ENCODE measurements at regions not wholly inside any gene's neighbourhood (a gene's known extent, or its start where the extent isn't known, plus 50 kb on each side); places are given as distances from the start of the nearest gene placed in this dataset.

GRCh38 chr1:182262425-182262824 is 129.2 kb downstream of the GLUL start:
- peaks cover 24 to 45% of the 10 kb centered on the region in 2 experiments for H3K4me1 ChIP-seq (replicated peaks in 1 of 2; ENCODE audit: control insufficient read depth in 2 of 2, insufficient read depth in 2 of 2, low read length in 2 of 2)
- ChIA-PET POLR2A (no interaction called here), CTCF (ENCODE audit: low intra/inter-chr PET ratio) (no interaction called here)
- no peak overlapping the region for H3K9ac ChIP-seq (ENCODE audit: insufficient read depth in 1 of 2, low read depth in 2 of 2, low read length in 2 of 2)
- no peaks in the 10 kb centered on the region for H3K9me3 ChIP-seq (replicated peaks; ENCODE audit: control insufficient read depth, insufficient read depth, low read depth, low read length)
- peak overlapping the region; percentile 63 for H2AFZ ChIP-seq (ENCODE audit: low read depth, low read length)
- no peaks in the 10 kb centered on the region for H3K27me3 ChIP-seq (ENCODE audit: control insufficient read depth in 2 of 2, insufficient read depth in 2 of 2, low read length in 2 of 2)
- H3K79me2 ChIP-seq (ENCODE audit: control insufficient read depth, insufficient read depth, low read length) = no peaks in the 10 kb centered on the region
- peak in 2 of 4 experiments; percentile 42 to 69 for DNase-seq (ENCODE audit: extremely low read depth in 1 of 4, low spot score in 3 of 4)
- no peak overlapping the region for H3K27ac ChIP-seq (ENCODE audit: extremely low read depth, low read depth, low read length)
- H3K4me3 ChIP-seq = no peak overlapping the region
- H3K4me2 ChIP-seq (ENCODE audit: insufficient read depth, low read length) = peak overlapping the region; percentile 30; the same call in 1 of the 2 replicates
- H4K20me1 ChIP-seq (replicated peaks; ENCODE audit: control insufficient read depth, insufficient read depth, low read length) = no peaks in the 10 kb centered on the region
- FAIRE-seq = no peak
- in situ Hi-C loops (cut with MboI) (no loop called here), intact Hi-C loops (cut with micrococcal nuclease) (loop anchor here (2.0 kb wide), 1 partner anchor 134 kb away; no protein-coding TSS in a partner anchor)
- no peaks in the 10 kb centered on the region for H3K9me1 ChIP-seq (ENCODE audit: control insufficient read depth, insufficient read depth, low read length)
- no TSS peak for BruUV-seq (replicated peaks)
- ATAC-seq = peak; percentile 12; the same call in 2 of the 3 replicates
- no peaks in the 10 kb centered on the region for H3K36me3 ChIP-seq (ENCODE audit: control insufficient read depth, insufficient read depth, low read length)
- WGBS (ENCODE audit: insufficient coverage, low coverage, missing lambda C conversion rate) = 6% methylated on average over 1 of the region's 1 CpG
- TF ChIP-seq CBFA2T2 (conservative IDR thresholded peaks at IDR 0.05) (peak; percentile 63), ARNT (IDR thresholded peaks at IDR 0.05) (0 out of 4 replicates have a peak, but pooled peaks have one; percentile 28 to 71), ZNF23 (CRISPR knock-in tag; IDR thresholded peaks at IDR 0.05) (no peak), ASH1L (IDR thresholded peaks at IDR 0.05; ENCODE audit: borderline replicate concordance, low read depth, partially characterized antibody) (no peak), SREBF2 (CRISPR knock-in tag; IDR thresholded peaks at IDR 0.05) (no peak), HNRNPH1 (optimal IDR thresholded peaks at IDR 0.05; ENCODE audit: low read depth, low read length) (no peak), SMARCA4 (IDR thresholded peaks at IDR 0.05) (peak; percentile 76), L3MBTL2 (IDR thresholded peaks at IDR 0.05) (peak; percentile 67), RBM39 (optimal IDR thresholded peaks at IDR 0.05; ENCODE audit: low read depth, low read length) (no peak), EP400 (IDR thresholded peaks at IDR 0.05) (peak; percentile 45; the same call in 1 of the 2 replicates), ESRRA (IDR thresholded peaks at IDR 0.05; ENCODE audit: borderline replicate concordance, low read depth) (peak; percentile 66; the same call in 1 of the 2 replicates), EHMT2 (IDR thresholded peaks at IDR 0.05) (peak; percentile 47; the same call in 1 of the 2 replicates), KLF6 (CRISPR knock-in tag; IDR thresholded peaks at IDR 0.05; ENCODE audit: borderline replicate concordance) (no peak)
- TF ChIP-seq, protein P1, sequence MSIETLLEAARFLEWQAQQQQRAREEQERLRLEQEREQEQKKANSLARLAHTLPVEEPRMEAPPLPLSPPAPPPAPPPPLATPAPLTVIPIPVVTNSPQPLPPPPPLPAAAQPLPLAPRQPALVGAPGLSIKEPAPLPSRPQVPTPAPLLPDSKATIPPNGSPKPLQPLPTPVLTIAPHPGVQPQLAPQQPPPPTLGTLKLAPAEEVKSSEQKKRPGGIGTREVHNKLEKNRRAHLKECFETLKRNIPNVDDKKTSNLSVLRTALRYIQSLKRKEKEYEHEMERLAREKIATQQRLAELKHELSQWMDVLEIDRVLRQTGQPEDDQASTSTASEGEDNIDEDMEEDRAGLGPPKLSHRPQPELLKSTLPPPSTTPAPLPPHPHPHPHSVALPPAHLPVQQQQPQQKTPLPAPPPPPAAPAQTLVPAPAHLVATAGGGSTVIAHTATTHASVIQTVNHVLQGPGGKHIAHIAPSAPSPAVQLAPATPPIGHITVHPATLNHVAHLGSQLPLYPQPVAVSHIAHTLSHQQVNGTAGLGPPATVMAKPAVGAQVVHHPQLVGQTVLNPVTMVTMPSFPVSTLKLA (conservative IDR thresholded peaks at IDR 0.05) = 0 out of 4 replicates have a peak, but pooled peaks of 1 of the 2 experiments have one; percentile 27
- TF ChIP-seq, protein P2, sequence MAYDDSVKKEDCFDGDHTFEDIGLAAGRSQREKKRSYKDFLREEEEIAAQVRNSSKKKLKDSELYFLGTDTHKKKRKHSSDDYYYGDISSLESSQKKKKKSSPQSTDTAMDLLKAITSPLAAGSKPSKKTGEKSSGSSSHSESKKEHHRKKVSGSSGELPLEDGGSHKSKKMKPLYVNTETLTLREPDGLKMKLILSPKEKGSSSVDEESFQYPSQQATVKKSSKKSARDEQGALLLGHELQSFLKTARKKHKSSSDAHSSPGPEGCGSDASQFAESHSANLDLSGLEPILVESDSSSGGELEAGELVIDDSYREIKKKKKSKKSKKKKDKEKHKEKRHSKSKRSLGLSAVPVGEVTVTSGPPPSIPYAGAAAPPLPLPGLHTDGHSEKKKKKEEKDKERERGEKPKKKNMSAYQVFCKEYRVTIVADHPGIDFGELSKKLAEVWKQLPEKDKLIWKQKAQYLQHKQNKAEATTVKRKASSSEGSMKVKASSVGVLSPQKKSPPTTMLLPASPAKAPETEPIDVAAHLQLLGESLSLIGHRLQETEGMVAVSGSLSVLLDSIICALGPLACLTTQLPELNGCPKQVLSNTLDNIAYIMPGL (CRISPR knock-in tag; IDR thresholded peaks at IDR 0.05) = no peak
- TF ChIP-seq, protein P3, sequence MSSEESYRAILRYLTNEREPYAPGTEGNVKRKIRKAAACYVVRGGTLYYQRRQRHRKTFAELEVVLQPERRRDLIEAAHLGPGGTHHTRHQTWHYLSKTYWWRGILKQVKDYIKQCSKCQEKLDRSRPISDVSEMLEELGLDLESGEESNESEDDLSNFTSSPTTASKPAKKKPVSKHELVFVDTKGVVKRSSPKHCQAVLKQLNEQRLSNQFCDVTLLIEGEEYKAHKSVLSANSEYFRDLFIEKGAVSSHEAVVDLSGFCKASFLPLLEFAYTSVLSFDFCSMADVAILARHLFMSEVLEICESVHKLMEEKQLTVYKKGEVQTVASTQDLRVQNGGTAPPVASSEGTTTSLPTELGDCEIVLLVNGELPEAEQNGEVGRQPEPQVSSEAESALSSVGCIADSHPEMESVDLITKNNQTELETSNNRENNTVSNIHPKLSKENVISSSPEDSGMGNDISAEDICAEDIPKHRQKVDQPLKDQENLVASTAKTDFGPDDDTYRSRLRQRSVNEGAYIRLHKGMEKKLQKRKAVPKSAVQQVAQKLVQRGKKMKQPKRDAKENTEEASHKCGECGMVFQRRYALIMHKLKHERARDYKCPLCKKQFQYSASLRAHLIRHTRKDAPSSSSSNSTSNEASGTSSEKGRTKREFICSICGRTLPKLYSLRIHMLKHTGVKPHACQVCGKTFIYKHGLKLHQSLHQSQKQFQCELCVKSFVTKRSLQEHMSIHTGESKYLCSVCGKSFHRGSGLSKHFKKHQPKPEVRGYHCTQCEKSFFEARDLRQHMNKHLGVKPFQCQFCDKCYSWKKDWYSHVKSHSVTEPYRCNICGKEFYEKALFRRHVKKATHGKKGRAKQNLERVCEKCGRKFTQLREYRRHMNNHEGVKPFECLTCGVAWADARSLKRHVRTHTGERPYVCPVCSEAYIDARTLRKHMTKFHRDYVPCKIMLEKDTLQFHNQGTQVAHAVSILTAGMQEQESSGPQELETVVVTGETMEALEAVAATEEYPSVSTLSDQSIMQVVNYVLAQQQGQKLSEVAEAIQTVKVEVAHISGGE (CRISPR knock-in tag; IDR thresholded peaks at IDR 0.05) = peak in 1 of 3 experiments; percentile 38; a peak in 1 of 6 replicates

Data from K562 (cell line).